ENCODE measurements at regions not wholly inside any gene's neighbourhood (a gene's known extent, or its start where the extent isn't known, plus 50 kb on each side); places are given as distances from the start of the nearest gene placed in this dataset.

DNA sequence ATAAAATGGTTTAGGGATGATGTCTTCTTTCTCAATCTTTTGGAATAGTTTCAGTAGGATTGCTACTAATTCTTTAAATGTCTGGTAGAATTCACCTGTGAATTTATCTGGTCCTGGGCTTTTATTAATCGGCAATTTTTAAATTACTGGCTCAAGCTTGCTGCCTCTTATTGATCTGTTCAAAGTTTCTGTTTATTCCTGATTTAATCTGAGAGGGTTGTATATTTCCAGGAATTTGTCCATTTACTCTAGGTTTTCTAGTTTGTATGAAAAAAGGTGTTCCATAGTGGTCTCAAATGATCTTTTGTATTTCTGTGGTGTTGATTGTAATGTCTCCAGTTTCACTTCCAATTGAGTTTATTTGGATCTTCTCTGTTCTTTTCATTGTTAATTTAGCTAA lies 617.8 kb downstream of the LTN1 start:
- H3K4me3 ChIP-seq (replicated peaks; ENCODE audit: low read depth, low read length): no peak overlapping the region
- DNase-seq (ENCODE audit: low read depth): no peak
- no peak for TF ChIP-seq CTCF (IDR thresholded peaks at IDR 0.05; ENCODE audit: low read length, missing control alignments)

GRCh38 chr21:28371713-28372112 lies 621.0 kb downstream of the LTN1 start:
- H3K4me3 ChIP-seq (replicated peaks; ENCODE audit: low read depth, low read length): no peak overlapping the region
- DNase-seq (ENCODE audit: low read depth): no peak
- TF ChIP-seq CTCF (IDR thresholded peaks at IDR 0.05; ENCODE audit: low read length, missing control alignments): no peak

DNA sequence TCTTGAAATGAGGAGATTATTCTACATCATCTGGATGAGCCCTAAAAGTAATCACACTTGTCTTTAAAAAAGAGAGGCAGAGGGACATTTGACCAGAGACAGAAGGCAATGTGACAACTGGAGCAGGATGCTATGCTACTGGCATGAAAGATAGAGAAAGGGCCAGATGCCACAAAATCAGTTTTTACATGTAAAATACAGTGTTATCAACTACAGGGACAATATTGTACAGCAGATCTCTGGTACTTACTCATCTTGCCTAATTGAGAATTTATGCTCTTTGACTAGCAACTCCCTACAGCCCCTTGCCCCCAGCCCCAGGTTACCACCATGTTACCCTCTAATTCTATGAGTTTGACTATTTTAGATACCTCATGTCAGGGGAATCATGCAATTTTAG lies 633.4 kb downstream of the LTN1 start:
- H3K4me3 ChIP-seq (replicated peaks; ENCODE audit: low read depth, low read length): no peak overlapping the region
- no peak for TF ChIP-seq CTCF (IDR thresholded peaks at IDR 0.05; ENCODE audit: low read length, missing control alignments)
- no peak for DNase-seq (ENCODE audit: low read depth)

- no peak for TF ChIP-seq CTCF (IDR thresholded peaks at IDR 0.05; ENCODE audit: low read length, missing control alignments)
- DNase-seq (ENCODE audit: low read depth): no peak
- H3K4me3 ChIP-seq (replicated peaks; ENCODE audit: low read depth, low read length): no peak overlapping the region
These were observed 634.0 kb downstream of the LTN1 start for GRCh38 chr21:28358702-28359101.

- H3K4me3 ChIP-seq (replicated peaks; ENCODE audit: low read depth, low read length): no peak overlapping the region
- no peak for TF ChIP-seq CTCF (IDR thresholded peaks at IDR 0.05; ENCODE audit: low read length, missing control alignments)
- DNase-seq (ENCODE audit: low read depth): no peak
These were observed 634.5 kb downstream of the LTN1 start for GRCh38 chr21:28358170-28358569.

DNA sequence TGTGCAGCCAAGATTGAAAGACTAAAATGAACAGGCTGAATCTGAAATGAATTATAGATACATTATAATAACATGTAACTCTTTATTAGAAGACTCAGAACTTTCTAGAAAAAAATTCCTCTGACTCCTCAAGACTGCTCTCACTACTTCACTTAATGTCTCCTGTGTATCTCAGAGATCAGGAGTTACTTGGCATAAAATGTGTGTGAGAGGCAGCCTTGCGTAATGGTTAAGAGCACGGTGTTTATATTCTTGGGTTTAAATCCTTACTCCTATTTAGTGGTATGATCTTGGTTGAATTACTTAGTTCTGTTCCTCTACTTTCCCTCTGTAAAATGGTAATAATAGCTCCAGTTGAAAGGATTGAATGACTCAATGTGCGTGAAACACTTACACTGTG lies 634.9 kb downstream of the LTN1 start:
- no peak for DNase-seq (ENCODE audit: low read depth)
- TF ChIP-seq CTCF (IDR thresholded peaks at IDR 0.05; ENCODE audit: low read length, missing control alignments): no peak
- no peak overlapping the region for H3K4me3 ChIP-seq (replicated peaks; ENCODE audit: low read depth, low read length)

GRCh38 chr21:28356422-28356821 lies 636.3 kb downstream of the LTN1 start:
- no peak for TF ChIP-seq CTCF (IDR thresholded peaks at IDR 0.05; ENCODE audit: low read length, missing control alignments)
- H3K4me3 ChIP-seq (replicated peaks; ENCODE audit: low read depth, low read length): no peak overlapping the region
- no peak for DNase-seq (ENCODE audit: low read depth)
